ENCODE measurements at regions not wholly inside any gene's neighbourhood (a gene's known extent, or its start where the extent isn't known, plus 50 kb on each side); places are given as distances from the start of the nearest gene placed in this dataset.

GRCh38 chr1:228987286-228987685 is 252.0 kb downstream of the RHOU start:
- no peaks in the 10 kb centered on the region for H3K27me3 ChIP-seq
- no peak overlapping the region for H3K27ac ChIP-seq
- ATAC-seq (ENCODE audit: low FRiP score in 2 of 2) (no peak), DNase-seq (no peak)
- H3K4me1 ChIP-seq: peaks cover 16 to 28% (median 23%) of the 10 kb centered on the region in 4 donors
- no peaks in the 10 kb centered on the region for H3K36me3 ChIP-seq
- WGBS, 2 donors: 82 to 84% methylated on average over 7 of the region's 7 CpGs
- no peak for TF ChIP-seq EP300 (IDR thresholded peaks at IDR 0.05)
- no peak for TF ChIP-seq POLR2A (IDR thresholded peaks at IDR 0.05)
- TF ChIP-seq, protein P1, sequence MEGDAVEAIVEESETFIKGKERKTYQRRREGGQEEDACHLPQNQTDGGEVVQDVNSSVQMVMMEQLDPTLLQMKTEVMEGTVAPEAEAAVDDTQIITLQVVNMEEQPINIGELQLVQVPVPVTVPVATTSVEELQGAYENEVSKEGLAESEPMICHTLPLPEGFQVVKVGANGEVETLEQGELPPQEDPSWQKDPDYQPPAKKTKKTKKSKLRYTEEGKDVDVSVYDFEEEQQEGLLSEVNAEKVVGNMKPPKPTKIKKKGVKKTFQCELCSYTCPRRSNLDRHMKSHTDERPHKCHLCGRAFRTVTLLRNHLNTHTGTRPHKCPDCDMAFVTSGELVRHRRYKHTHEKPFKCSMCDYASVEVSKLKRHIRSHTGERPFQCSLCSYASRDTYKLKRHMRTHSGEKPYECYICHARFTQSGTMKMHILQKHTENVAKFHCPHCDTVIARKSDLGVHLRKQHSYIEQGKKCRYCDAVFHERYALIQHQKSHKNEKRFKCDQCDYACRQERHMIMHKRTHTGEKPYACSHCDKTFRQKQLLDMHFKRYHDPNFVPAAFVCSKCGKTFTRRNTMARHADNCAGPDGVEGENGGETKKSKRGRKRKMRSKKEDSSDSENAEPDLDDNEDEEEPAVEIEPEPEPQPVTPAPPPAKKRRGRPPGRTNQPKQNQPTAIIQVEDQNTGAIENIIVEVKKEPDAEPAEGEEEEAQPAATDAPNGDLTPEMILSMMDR (IDR thresholded peaks at IDR 0.05): no peak
- no peak for TF ChIP-seq POLR2AphosphoS5 (IDR thresholded peaks at IDR 0.05)
- H3K9me3 ChIP-seq: no peaks in the 10 kb centered on the region
- no peak overlapping the region for H3K4me3 ChIP-seq

DNA sequence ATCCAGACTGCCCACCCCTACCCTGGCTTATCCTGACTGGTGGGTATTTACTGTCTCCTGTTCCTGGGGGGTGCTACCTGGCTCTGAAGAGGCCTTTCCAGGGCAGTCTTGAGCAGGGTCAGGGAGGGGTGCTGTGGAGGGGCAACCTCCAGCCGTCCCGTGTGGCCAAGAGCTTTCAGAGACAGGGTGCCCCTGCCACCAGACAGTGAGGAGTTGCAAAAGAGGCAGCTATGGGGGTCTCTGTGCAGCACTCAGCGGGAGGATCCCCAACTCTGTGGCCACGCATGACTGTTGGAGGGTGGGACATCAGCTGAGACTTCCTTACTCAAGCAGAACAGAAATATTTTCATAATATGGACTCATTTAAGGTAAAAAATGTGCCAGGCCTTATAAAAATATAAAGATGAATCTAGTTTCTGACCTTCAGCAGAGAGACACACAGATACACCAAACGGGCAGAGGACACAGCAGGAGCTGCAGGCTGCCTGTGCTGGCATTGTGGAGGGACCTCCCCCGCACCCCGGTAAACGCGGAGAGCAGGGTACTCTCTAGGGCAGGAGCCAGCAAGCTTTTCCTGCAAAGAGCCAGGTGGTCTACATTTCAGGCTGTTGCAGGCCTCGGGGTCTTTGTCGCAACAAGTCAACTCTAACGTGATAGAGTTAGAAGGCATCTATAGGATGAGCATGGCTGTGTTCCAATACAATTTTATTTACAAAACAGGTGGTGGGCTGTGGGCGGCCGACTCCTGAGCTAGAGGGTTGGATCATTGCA is 252.6 kb downstream of the RHOU start:
- WGBS, 2 donors: 74 to 79% methylated on average over 14 of the region's 14 CpGs
- ATAC-seq (ENCODE audit: low FRiP score in 2 of 2) (no peak), DNase-seq (no peak)
- TF ChIP-seq POLR2AphosphoS5 (IDR thresholded peaks at IDR 0.05): no peak
- TF ChIP-seq EP300 (IDR thresholded peaks at IDR 0.05): no peak
- TF ChIP-seq, protein P1 (IDR thresholded peaks at IDR 0.05): no peak
- Histone ChIP-seq H3K9me3 (no peaks in the 10 kb centered on the region), H3K4me1 (peaks cover 16 to 28% (median 22%) of the 10 kb centered on the region in 4 donors), H3K27me3 (no peaks in the 10 kb centered on the region), H3K4me3 (no peak overlapping the region), H3K36me3 (no peaks in the 10 kb centered on the region), H3K27ac (no peak overlapping the region)

DNA sequence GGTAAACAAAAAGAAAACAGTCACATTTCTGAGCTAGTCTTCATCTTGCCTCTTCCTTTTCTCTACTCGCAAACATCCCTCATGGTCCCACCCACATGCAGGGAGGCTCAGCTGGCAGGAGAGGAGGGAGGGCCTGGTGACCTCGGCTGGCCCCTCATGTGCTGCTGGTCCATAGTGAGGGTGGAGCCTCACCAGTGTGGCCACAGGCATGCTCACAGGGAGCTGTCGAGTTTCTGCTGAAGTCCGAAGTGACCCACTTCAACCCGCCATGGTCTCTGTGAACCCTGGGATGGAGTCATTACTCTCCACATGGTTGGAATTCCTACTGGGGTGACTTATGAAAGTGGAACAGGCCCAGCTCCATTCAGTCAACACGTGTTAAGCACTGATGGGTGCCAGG is 253.4 kb downstream of the RHOU start:
- H3K9me3 ChIP-seq: no peaks in the 10 kb centered on the region
- peak in 1 of 2 donors; percentile 38 for DNase-seq
- peak in 1 of 2 donors; percentile 24 for ATAC-seq (ENCODE audit: low FRiP score in 2 of 2)
- H3K36me3 ChIP-seq: no peaks in the 10 kb centered on the region
- no peaks in the 10 kb centered on the region for H3K27me3 ChIP-seq
- H3K4me3 ChIP-seq: no peak overlapping the region
- H3K4me1 ChIP-seq: peaks cover 16 to 28% (median 20%) of the 10 kb centered on the region in 4 donors
- TF ChIP-seq POLR2A (IDR thresholded peaks at IDR 0.05): no peak
- TF ChIP-seq, protein P1 (IDR thresholded peaks at IDR 0.05): no peak
- TF ChIP-seq POLR2AphosphoS5 (IDR thresholded peaks at IDR 0.05): no peak
- TF ChIP-seq EP300 (IDR thresholded peaks at IDR 0.05): no peak
- H3K27ac ChIP-seq: peak overlapping the region in 1 of 4 donors; percentile 86
- WGBS, 2 donors: 47 to 63% methylated on average over 3 to 5 of the region's 6 CpGs

DNA sequence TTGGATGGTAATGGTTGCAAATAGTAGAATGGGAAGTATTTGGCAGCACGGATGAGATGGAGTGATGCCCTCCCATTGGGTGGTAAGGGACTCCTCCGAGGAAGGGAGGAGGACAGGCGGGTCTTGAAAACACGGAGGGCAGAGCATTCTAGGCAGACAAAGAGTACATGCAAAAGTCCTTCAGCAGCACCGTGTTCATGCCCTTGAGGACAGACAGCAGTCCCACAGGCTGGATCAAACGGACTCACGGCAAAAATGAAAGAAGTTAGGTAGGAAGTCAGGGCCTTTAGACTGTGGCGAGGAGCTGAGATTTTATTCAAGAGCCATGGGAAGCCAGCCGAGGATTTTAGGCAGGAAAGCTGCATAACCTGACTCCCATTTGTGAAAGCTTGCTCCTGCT is 253.9 kb downstream of the RHOU start:
- Histone ChIP-seq H3K27me3 (no peaks in the 10 kb centered on the region), H3K9me3 (no peaks in the 10 kb centered on the region), H3K27ac (peak overlapping the region; percentile 14 to 86 (median 74)), H3K4me3 (no peak overlapping the region), H3K36me3 (no peaks in the 10 kb centered on the region), H3K4me1 (peaks cover 16 to 28% (median 20%) of the 10 kb centered on the region in 4 donors)
- DNase-seq (no peak), ATAC-seq (ENCODE audit: low FRiP score in 2 of 2) (no peak)
- 84 to 85% methylated on average over 9 of the region's 9 CpGs for WGBS, 2 donors
- TF ChIP-seq, protein P1 (IDR thresholded peaks at IDR 0.05): no peak
- TF ChIP-seq POLR2A (IDR thresholded peaks at IDR 0.05): no peak
- TF ChIP-seq EP300 (IDR thresholded peaks at IDR 0.05): no peak
- TF ChIP-seq POLR2AphosphoS5 (IDR thresholded peaks at IDR 0.05): no peak

DNA sequence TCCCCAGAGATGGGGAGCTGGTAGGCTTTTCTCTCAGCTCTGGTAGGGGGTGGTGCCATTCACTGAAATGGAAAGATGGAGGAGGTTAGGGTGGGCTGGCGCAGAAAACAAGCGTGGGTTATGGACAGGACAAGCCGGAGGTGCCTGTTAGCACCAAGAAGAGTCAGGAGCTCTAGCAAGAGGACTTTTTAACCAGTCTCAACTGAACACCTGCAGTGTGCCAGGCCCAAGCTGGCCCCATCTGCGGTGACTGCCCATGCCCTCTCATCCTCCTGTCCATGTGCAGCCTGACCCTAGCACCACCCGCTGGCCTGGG is 254.4 kb downstream of the RHOU start:
- H3K4me1 ChIP-seq: peaks cover 16 to 28% (median 20%) of the 10 kb centered on the region in 4 donors
- TF ChIP-seq EP300 (IDR thresholded peaks at IDR 0.05) (no peak), POLR2AphosphoS5 (IDR thresholded peaks at IDR 0.05) (no peak), POLR2A (IDR thresholded peaks at IDR 0.05) (no peak)
- TF ChIP-seq, protein P1 (IDR thresholded peaks at IDR 0.05): no peak
- H3K9me3 ChIP-seq: no peaks in the 10 kb centered on the region
- no peaks in the 10 kb centered on the region for H3K27me3 ChIP-seq
- DNase-seq: no peak
- no peak overlapping the region for H3K4me3 ChIP-seq
- H3K36me3 ChIP-seq: no peaks in the 10 kb centered on the region
- peak overlapping the region; percentile 14 to 86 (median 74) for H3K27ac ChIP-seq
- ATAC-seq (ENCODE audit: low FRiP score in 2 of 2): no peak
- WGBS, 2 donors: 91 to 94% methylated on average over 5 of the region's 5 CpGs

All from upper lobe of left lung (tissue), 6 donors.